HG03342 (cell line): ENCODE measurements at regions not wholly inside any gene's neighbourhood (a gene's known extent, or its start where the extent isn't known, plus 50 kb on each side); places are given as distances from the start of the nearest gene placed in this dataset.

Experiments used
- ATAC-seq: cut with Tn5 transposase; IDR thresholded peaks from one replicate; pipeline ENCODE4 v1.9.1; 2021; ENCODE audit warnings: mild to moderate bottlenecking, moderate library complexity; ENCODE audit not compliant: unreplicated experiment

DNA sequence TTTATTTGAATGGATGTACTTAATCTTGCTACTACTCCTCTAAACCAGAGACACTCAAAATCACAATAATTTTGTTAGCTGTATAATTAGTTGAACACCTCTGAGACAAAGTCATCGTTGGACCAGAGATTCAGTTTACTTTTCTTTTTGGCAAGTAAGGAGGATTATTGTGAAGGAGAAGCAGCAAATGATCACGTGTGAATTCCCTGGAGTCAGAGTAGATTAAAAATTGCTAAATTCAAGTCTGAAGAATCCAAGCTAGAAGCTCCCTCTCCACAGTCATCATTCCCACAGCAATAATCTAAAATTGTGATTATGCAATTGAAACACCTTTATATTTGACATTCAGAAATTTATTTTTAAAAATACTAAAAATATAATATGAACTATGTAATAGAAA lies 484.4 kb downstream of the CMPK2 start:
- no peak for ATAC-seq

DNA sequence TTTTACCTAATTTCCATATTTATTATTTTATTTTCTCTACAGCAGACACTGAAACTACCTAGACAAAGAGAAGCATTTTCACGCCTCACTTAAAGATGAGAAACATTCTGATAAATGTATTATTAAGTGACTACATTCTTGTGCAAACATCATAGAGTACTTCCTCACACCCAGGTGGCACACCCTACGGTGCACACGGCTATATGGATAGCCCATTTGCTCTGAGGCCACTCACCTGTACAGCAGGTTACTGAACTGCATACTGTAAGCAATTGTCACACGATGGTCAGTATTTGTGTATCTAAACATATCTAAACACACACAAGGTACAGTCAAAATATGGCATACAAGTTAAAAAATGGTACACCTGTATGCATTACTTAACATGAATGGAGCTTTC lies 481.4 kb downstream of the CMPK2 start:
- ATAC-seq: no peak

- no peak for ATAC-seq
Observed at GRCh38 chr2:6392354-6392753, 473.4 kb downstream of the CMPK2 start.

DNA sequence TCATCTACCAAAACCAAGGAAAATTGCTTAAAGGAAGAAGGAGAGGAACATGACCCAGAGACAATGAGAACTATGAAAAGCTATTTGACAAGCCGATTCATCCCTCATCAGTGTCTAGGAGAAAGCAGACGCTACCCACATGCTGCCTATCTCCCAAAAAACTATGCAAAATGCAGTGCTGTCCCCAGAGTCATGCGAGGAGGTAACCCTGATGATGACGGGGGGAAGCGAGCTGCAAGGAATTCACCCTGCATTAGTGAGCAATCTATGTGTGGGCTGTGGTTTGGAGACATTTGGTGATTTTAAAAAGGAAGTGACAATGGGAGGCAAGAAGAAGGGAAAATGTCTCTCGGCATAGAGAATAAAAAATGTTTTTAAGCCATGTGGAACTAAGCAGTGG lies 472.7 kb downstream of the CMPK2 start:
- no peak for ATAC-seq

- no peak for ATAC-seq
Observed at GRCh38 chr2:6393819-6394218, 471.9 kb downstream of the CMPK2 start.

DNA sequence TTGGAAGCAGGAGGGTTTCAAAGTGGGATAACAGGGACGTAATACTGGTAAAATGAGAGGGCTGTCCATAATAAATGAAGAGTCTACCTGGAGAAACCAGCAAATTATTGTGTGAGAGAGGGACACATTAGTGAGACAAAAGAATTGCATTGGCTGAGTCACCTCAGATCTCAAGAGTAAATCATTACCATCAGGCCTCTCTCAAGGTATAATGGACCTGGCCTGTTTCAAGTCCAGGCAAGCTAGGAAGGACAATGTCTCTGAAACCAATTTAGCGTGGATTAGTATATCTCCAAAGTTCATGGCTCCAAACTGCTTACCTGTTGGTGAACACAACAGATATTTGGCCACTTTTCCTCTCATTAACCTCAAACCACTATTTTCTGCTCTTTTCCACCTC lies 471.4 kb downstream of the CMPK2 start:
- no peak for ATAC-seq

GRCh38 chr2:6398421-6398820 lies 467.3 kb downstream of the CMPK2 start:
- no peak for ATAC-seq

DNA sequence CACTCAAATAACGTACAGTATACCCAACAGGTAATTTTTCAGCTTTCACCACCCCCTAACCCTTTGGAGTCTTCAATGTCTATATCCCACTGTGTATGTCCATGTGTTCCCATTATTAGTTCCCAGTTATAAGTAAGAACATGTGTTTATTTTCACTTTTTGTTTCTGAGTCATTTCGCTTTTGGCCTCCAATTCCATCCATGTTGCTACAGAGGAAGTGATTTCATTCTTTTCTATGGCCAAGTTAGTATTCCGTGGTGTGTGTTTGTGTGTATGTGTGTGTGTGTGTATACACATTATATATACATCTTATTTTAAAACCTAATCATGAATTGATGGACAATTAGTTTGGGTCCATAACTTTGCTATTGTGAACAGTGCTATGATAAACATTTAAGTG lies 464.4 kb downstream of the CMPK2 start:
- ATAC-seq: no peak

GRCh38 chr2:6408057-6408456 lies 457.6 kb downstream of the CMPK2 start:
- no peak for ATAC-seq

- no peak for ATAC-seq
Observed at GRCh38 chr2:6410313-6410712, 455.4 kb downstream of the CMPK2 start.

GRCh38 chr2:6412533-6413091 lies 453.1 kb downstream of the CMPK2 start:
- no peak for ATAC-seq

DNA sequence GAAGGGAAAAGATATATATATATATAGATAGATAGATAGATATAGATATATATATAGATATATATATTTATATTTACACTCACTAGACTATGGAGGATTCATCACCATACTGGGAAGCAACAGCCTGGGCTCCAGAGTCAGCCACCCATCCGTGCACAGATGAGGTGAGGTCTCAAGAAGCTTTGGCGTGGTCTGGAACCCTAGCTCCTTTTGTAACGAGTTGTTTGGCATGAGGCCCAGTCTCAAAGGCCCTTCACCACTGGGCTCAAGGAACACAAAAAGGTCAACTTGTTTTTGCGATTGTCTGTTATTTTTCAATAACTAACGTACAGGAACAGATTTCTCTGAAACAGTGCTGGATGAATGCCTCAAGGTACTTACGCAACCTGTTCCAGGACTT lies 448.7 kb downstream of the CMPK2 start:
- ATAC-seq: no peak

DNA sequence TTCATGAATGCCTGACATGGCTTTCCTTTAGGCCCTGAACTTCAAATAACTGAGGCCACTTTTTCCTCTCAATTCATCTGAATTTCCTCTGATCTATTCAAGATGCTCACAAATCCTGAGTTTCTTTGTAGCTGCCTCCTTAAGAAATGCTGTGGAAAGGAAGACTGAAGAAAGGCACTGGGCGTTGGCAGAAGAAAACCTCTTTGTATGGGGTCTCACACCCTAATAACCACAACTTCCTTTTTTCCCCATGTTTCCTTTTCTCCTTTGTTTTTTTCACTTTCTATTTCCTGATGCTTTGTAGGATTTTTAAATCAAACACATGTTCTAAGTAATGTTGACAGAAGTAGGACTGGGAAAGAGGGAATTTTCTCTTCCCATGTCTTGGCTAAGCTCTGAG lies 447.4 kb downstream of the CMPK2 start:
- ATAC-seq: no peak

DNA sequence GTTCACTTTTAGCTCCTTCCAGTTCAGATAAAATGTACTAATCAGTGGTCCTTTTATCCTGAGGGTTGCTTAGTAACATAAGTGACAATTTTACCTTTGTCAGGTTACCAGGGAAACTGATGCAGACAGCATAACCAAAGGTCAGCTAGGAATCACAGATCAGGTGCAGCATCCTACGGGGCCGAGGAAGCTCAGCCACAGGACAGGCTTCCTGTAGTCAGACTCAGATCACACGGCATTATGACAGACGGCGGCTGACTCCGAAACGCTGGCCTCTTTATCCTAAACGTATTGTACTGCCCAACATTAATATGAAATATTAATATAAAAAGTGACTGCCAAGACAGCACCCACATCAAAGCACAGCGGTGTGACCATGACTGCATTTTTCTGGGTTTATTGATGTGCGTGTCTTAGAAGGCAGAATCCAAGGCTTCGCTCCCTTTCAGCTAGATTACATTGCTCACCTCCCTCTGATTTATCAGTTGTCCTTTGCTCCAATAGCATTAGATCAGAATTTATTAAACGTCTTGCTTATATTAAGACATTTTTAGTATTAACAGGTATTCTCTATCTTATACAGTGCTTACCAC lies 444.5 kb downstream of the CMPK2 start:
- ATAC-seq: no peak

DNA sequence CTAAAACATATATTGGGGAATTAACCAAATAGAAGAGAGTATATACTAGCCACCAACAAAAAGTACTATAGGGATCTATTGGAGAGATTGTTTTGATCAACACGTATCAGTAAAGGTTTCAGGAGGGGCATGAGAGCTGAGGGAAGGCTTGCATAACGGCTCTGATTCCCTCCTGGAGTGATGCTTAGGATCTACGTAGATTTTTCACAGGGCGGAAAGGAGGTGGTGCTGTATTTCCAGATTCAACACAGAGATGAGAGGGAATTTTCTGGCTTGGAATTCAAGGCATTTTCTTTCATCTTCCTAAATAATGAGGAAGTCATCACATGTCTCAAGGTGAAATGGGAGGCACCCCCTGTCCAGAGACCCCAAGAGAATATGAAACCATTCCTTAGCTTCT lies 443.8 kb downstream of the CMPK2 start:
- no peak for ATAC-seq

DNA sequence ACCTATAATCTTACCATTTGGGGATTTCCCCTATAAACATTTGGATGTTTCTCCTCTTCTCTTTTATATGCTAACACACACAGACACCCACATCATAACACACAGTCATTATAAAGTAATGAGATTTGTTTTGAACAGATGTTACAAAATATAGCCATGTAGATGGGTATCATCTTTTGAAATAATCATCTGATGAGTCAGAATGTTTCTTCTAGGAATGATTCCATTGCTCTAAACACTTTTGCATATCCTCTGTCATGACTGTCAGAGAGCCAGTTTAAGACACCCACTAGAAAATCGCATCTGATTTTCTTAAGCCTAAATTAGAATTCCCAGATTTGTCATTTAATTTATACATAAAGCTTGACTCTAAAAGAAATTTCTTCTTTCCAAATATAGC lies 442.6 kb downstream of the CMPK2 start:
- no peak for ATAC-seq

DNA sequence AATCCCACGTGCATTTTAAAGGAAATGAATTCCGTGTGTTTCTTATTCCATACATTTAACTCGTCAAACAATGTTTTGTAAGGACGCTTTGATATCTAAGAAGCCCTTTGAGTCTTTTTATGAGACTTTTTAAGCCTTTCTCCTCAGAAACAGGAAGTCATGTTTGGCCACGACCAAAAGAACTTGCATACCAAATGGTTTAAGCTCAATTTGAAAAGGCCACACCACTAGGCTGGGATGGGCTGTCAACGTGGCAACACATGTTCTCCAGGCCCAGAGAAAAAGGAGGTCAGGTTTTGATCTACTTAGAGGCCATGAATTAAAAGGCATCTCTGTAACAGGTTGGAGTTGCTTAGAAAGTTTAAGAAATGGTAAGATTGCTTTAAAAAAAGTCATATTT lies 441.8 kb downstream of the CMPK2 start:
- ATAC-seq: no peak

- no peak for ATAC-seq
Observed at GRCh38 chr2:6425032-6425431, 440.7 kb downstream of the CMPK2 start.

DNA sequence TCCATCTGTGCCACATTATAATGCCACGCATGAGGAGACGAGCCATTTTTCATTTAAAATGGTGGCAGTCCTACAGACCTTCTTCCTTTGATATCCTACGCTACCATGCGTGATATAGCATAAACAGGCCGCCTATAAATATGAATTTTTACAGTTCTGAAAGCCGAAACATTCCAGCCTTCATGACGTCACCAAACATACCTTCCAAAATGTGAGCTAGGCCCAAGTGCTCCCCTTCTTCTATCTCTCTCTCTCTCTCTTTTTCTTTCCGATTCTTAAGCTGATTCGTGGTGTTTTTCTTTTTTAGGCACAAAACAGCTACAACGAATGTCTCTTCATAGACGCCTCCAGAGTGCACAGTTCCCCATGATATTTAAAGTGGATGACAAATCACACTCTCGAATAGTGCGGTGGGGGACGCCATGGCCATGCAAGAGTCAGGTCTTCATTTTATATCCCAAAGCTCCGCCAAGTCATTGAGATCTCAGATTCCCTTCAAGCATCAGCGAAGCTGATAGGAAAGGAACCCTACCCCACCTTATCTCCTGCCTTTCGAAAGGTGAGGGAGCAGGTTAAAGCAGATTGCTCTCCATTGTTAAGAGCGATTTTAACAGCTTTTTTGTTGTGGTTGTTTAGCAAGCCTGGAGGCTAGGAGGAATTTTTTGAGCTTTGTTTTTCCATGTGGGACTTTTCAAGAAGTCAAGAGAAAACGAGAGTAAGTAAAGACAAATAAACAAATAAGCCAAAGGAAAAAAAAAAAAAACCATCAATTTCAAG lies 436.3 kb downstream of the CMPK2 start:
- no peak for ATAC-seq

- no peak for ATAC-seq
Observed at GRCh38 chr2:6434438-6434837, 431.3 kb downstream of the CMPK2 start.

DNA sequence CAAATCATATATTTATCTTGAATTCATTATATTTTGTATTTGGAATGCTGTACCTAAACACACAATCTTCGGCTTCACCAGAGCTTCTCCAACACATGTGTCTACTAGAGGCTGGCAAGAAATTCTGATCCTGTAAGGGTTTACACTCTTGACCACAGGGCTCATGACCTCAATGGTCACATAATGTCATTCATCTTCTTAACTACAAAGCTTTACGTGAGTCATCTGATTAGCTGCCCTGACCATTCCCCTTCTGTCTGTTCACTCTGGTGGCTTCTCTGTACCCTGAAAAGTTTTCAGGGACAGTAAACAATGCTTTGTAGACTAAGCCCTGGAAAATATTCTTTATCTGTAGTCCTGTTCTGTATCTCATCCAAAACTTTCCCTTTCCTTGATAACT lies 423.9 kb downstream of the CMPK2 start:
- no peak for ATAC-seq

- ATAC-seq: no peak
Observed at GRCh38 chr2:6442252-6442985, 423.3 kb downstream of the CMPK2 start.
